Cardiac fibroblast (primary cell): ENCODE measurements at regions not wholly inside any gene's neighbourhood (a gene's known extent, or its start where the extent isn't known, plus 50 kb on each side); places are given as distances from the start of the nearest gene placed in this dataset.

Experiments
- DNase-seq, 2 donors: peaks; one replicate each; pipeline versions ENCODE4 v3.0.0 to v3.0.0-alpha.2; 2010; ENCODE audit warnings: low read depth in 2 of 2
- H3K4me3 ChIP-seq, 2 donors: replicated peaks in 1 of 2; 1 replicate in 1 of 2; 2 replicates in 1 of 2; pipeline ENCODE4 v1.5.1; 2011; ENCODE audit warnings: low read depth in 2 of 2, low read length in 2 of 2, mild to moderate bottlenecking in 2 of 2, moderate library complexity in 1 of 2
- TF ChIP-seq, protein P1 (sequence below): IDR thresholded peaks from one replicate; pipeline ENCODE4 v1.5.1; 2011; ENCODE audit warnings: low read depth, mild to moderate bottlenecking, low read length, inconsistent platforms

GRCh38 chr5:168228668-168229067, 62.8 kb upstream of the WWC1 start:
- TF ChIP-seq, protein P1, sequence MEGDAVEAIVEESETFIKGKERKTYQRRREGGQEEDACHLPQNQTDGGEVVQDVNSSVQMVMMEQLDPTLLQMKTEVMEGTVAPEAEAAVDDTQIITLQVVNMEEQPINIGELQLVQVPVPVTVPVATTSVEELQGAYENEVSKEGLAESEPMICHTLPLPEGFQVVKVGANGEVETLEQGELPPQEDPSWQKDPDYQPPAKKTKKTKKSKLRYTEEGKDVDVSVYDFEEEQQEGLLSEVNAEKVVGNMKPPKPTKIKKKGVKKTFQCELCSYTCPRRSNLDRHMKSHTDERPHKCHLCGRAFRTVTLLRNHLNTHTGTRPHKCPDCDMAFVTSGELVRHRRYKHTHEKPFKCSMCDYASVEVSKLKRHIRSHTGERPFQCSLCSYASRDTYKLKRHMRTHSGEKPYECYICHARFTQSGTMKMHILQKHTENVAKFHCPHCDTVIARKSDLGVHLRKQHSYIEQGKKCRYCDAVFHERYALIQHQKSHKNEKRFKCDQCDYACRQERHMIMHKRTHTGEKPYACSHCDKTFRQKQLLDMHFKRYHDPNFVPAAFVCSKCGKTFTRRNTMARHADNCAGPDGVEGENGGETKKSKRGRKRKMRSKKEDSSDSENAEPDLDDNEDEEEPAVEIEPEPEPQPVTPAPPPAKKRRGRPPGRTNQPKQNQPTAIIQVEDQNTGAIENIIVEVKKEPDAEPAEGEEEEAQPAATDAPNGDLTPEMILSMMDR: no peak
- H3K4me3 ChIP-seq: no peak overlapping the region
- no peak for DNase-seq

DNA sequence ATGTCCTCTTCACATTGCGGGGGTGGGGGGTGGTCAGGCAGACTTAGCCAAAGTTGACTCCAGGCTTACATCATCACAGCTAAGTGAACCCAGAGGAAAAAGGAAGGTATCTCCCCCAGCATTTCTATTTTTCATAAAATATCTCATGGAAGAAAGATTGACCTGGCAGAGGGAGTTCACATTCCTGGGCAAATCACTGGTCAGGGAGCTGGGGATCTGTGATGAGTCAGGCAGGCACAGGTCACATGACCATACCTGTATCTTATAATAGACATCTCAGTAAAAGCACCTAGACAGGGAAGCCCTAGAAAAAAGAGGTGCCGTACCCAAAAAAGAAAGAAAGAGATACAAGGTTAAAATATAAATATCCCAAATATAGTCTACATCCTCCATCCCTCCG, 57.3 kb upstream of the WWC1 start:
- TF ChIP-seq, protein P1: no peak
- DNase-seq: no peak
- no peak overlapping the region for H3K4me3 ChIP-seq

DNA sequence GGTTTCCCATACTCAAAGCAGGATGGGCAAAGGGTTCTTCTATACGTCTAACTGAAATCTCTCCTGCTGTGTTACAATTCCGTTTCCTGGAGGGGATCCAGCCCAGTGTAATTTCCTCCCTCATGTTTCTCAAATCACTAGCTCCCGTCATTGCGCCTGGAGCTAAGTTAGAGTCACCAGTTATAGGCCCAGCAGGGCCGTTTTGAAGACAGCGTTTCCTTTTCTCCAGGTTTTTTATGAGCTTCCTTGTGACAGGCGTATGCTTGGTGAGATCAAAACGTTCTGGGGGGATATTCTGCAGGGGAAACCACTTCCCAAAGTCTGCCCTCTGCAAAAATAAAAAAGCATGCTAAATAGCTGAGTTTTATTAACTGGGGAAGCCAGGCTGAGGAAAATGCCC, 53.0 kb upstream of the WWC1 start:
- no peak overlapping the region for H3K4me3 ChIP-seq
- DNase-seq: no peak
- TF ChIP-seq, protein P1: no peak

DNA sequence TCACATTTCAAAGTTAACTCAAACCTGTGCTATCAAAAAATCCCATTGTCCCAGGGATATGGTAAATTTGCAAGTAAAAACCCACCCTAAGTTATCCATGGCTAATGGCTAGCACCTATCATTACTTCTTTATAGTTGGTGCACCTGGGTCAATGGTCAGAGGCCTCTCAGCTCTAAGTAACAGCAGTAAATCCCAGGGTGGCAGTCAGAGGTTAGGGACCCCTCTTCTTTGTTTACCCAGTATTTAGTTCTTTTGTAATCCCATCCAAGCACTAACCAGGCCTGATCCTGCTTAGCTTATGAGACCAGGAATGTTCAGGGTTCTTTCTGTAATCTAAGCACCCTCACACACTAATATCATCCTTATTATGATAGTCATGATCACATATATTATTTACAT, 52.1 kb upstream of the WWC1 start:
- no peak overlapping the region for H3K4me3 ChIP-seq
- TF ChIP-seq, protein P1: no peak
- no peak for DNase-seq
